Amygdala (tissue), 56 donors: ENCODE measurements at regions not wholly inside any gene's neighbourhood (a gene's known extent, or its start where the extent isn't known, plus 50 kb on each side); places are given as distances from the start of the nearest gene placed in this dataset.
"Not testable (repeated sequence)": the region's sequence is repeated elsewhere in the genome, so short reads cannot be mapped to it uniquely, and the experiment has no call there.

Experiments used
- DNase-seq, 56 donors: peaks; one replicate each; lab custom pipeline; 2025; lab: John Stamatoyannopoulos, UW

- DNase-seq, result not testable (repeated sequence)
Measured at GRCh38 chr9:89689321-89689720, 84.5 kb downstream of the GADD45G start.

- no peak for DNase-seq
Measured at GRCh38 chr9:89690334-89690912, 85.6 kb downstream of the GADD45G start.

- DNase-seq, result no peak
Measured at GRCh38 chr9:89695441-89695891, 90.7 kb downstream of the GADD45G start.

GRCh38 chr9:89695979-89696378 is 91.2 kb downstream of the GADD45G start:
- DNase-seq, result not testable (repeated sequence)

- no peak for DNase-seq
Measured at GRCh38 chr9:89696780-89697179, 92.0 kb downstream of the GADD45G start.

GRCh38 chr9:89697553-89697952 is 92.7 kb downstream of the GADD45G start:
- DNase-seq, result no peak

GRCh38 chr9:89698411-89699005 is 93.7 kb downstream of the GADD45G start:
- DNase-seq, result no peak

- no peak for DNase-seq
Measured at GRCh38 chr9:89699646-89700045, 94.8 kb downstream of the GADD45G start.

- DNase-seq, result peak in 3 of 56 donors; percentile 11 to 13 (median 12)
Measured at GRCh38 chr9:89701221-89701798, 96.5 kb downstream of the GADD45G start.

GRCh38 chr9:89702401-89702800 is 97.6 kb downstream of the GADD45G start:
- no peak for DNase-seq

- DNase-seq, result no peak
Measured at GRCh38 chr9:89705651-89706050, 100.8 kb downstream of the GADD45G start.

GRCh38 chr9:89706086-89706485 is 101.3 kb downstream of the GADD45G start:
- DNase-seq, result no peak

GRCh38 chr9:89706731-89707191 is 101.9 kb downstream of the GADD45G start:
- DNase-seq, result no peak

- DNase-seq, result no peak
Measured at GRCh38 chr9:89710697-89711096, 105.9 kb downstream of the GADD45G start.

- no peak for DNase-seq
Measured at GRCh38 chr9:89711866-89712265, 107.1 kb downstream of the GADD45G start.

GRCh38 chr9:89712283-89712682 is 107.5 kb downstream of the GADD45G start:
- no peak for DNase-seq

GRCh38 chr9:89714321-89714720 is 109.5 kb downstream of the GADD45G start:
- peak in 1 of 56 donors; percentile 17 for DNase-seq

GRCh38 chr9:89715318-89715858 is 110.6 kb downstream of the GADD45G start:
- DNase-seq, result no peak

GRCh38 chr9:89715881-89716280 is 111.1 kb downstream of the GADD45G start:
- DNase-seq, result no peak

- DNase-seq, result no peak
Measured at GRCh38 chr9:89716559-89716958, 111.7 kb downstream of the GADD45G start.

GRCh38 chr9:89718176-89718575 is 113.4 kb downstream of the GADD45G start:
- DNase-seq, result no peak

GRCh38 chr9:89718651-89719050 is 113.8 kb downstream of the GADD45G start:
- no peak for DNase-seq
